ENCODE measurements at regions not wholly inside any gene's neighbourhood (a gene's known extent, or its start where the extent isn't known, plus 50 kb on each side); places are given as distances from the start of the nearest gene placed in this dataset.

GRCh38 chr21:24995216-24995615 is 612.1 kb downstream of the MRPL39 start:
- Histone ChIP-seq H3K27me3 (no peaks in the 10 kb centered on the region), H3K4me3 (no peak overlapping the region), H3K27ac (peak overlapping the region; percentile 52 to 58), H3K9me3 (no peaks in the 10 kb centered on the region), H3K4me1 (ENCODE audit: insufficient read depth) (peaks cover 3% of the 10 kb centered on the region), H3K36me3 (no peaks in the 10 kb centered on the region)
- intact Hi-C loops (cut with DNase I): no loop called here
- WGBS, 3 donors: 0 to 4% (median 3%) methylated on average over 3 of the region's 3 CpGs
- no peak for DNase-seq
- TF ChIP-seq POLR2A (IDR thresholded peaks at IDR 0.05): no peak
- no peak for TF ChIP-seq EP300 (IDR thresholded peaks at IDR 0.05)
- no peak for TF ChIP-seq CTCF (IDR thresholded peaks at IDR 0.05)

GRCh38 chr21:24994717-24995116 is 612.6 kb downstream of the MRPL39 start:
- 45 to 51% (median 50%) methylated on average over 4 of the region's 4 CpGs for WGBS, 3 donors
- H3K4me1 ChIP-seq (ENCODE audit: insufficient read depth): peaks cover 3% of the 10 kb centered on the region

GRCh38 chr21:24989516-24989915 is 617.8 kb downstream of the MRPL39 start:
- intact Hi-C loops (cut with DNase I): no loop called here
- no peaks in the 10 kb centered on the region for H3K9me3 ChIP-seq
- peaks cover 1% of the 10 kb centered on the region for H3K4me1 ChIP-seq (ENCODE audit: insufficient read depth)
- no peak overlapping the region for H3K4me3 ChIP-seq
- no peaks in the 10 kb centered on the region for H3K36me3 ChIP-seq
- no peak for TF ChIP-seq EP300 (IDR thresholded peaks at IDR 0.05)
- TF ChIP-seq CTCF (IDR thresholded peaks at IDR 0.05): no peak
- no peak for TF ChIP-seq POLR2A (IDR thresholded peaks at IDR 0.05)
- H3K27ac ChIP-seq: no peak overlapping the region
- H3K27me3 ChIP-seq: no peaks in the 10 kb centered on the region
- no peak for DNase-seq

More at GRCh38 chr21:24994717-24995116, 612.6 kb downstream of the MRPL39 start:
- peak overlapping the region in 1 of 2 donors; percentile 58 for H3K27ac ChIP-seq
- no peaks in the 10 kb centered on the region for H3K9me3 ChIP-seq
- intact Hi-C loops (cut with DNase I): no loop called here
- no peak overlapping the region for H3K4me3 ChIP-seq
- no peak for DNase-seq
- H3K27me3 ChIP-seq: no peaks in the 10 kb centered on the region
- TF ChIP-seq EP300 (IDR thresholded peaks at IDR 0.05): no peak
- no peak for TF ChIP-seq CTCF (IDR thresholded peaks at IDR 0.05)
- TF ChIP-seq POLR2A (IDR thresholded peaks at IDR 0.05): no peak
- no peaks in the 10 kb centered on the region for H3K36me3 ChIP-seq

- H3K9me3 ChIP-seq: no peaks in the 10 kb centered on the region
- WGBS, 3 donors: 81 to 95% (median 94%) methylated on average over 8 of the region's 8 CpGs
- H3K27ac ChIP-seq: no peak overlapping the region
- intact Hi-C loops (cut with DNase I): no loop called here
- H3K36me3 ChIP-seq: no peaks in the 10 kb centered on the region
- no peak overlapping the region for H3K4me3 ChIP-seq
- DNase-seq: no peak
- TF ChIP-seq POLR2A (IDR thresholded peaks at IDR 0.05): no peak
- no peak for TF ChIP-seq CTCF (IDR thresholded peaks at IDR 0.05)
- no peak for TF ChIP-seq EP300 (IDR thresholded peaks at IDR 0.05)
- H3K27me3 ChIP-seq: no peaks in the 10 kb centered on the region
- peaks cover 1% of the 10 kb centered on the region for H3K4me1 ChIP-seq (ENCODE audit: insufficient read depth)
Measured at GRCh38 chr21:24988941-24989340, 618.3 kb downstream of the MRPL39 start.

- H3K4me3 ChIP-seq: no peak overlapping the region
- no peak for DNase-seq
- no peaks in the 10 kb centered on the region for H3K4me1 ChIP-seq (ENCODE audit: insufficient read depth)
- H3K27ac ChIP-seq: no peak overlapping the region
- TF ChIP-seq POLR2A (IDR thresholded peaks at IDR 0.05): no peak
- no peak for TF ChIP-seq CTCF (IDR thresholded peaks at IDR 0.05)
- no peak for TF ChIP-seq EP300 (IDR thresholded peaks at IDR 0.05)
- WGBS, 3 donors: 75 to 88% (median 84%) methylated on average over 1 of the region's 1 CpG
- no peaks in the 10 kb centered on the region for H3K27me3 ChIP-seq
- H3K9me3 ChIP-seq: no peaks in the 10 kb centered on the region
- no peaks in the 10 kb centered on the region for H3K36me3 ChIP-seq
- intact Hi-C loops (cut with DNase I): no loop called here
Measured at GRCh38 chr21:24976238-24976637, 631.0 kb downstream of the MRPL39 start.
